NCI-H2107 (cell line): ENCODE measurements at regions not wholly inside any gene's neighbourhood (a gene's known extent, or its start where the extent isn't known, plus 50 kb on each side); places are given as distances from the start of the nearest gene placed in this dataset.
"Not testable (repeated sequence)": the region's sequence is repeated elsewhere in the genome, so short reads cannot be mapped to it uniquely, and the experiment has no call there.

Experiments
- DNase-seq: peaks from one replicate; lab custom pipeline; 2025; lab: John Stamatoyannopoulos, UW

- not testable (repeated sequence) for DNase-seq
These were observed 179.2 kb upstream of the ZSCAN2 start for GRCh38 chr15:84421513-84422181.

DNA sequence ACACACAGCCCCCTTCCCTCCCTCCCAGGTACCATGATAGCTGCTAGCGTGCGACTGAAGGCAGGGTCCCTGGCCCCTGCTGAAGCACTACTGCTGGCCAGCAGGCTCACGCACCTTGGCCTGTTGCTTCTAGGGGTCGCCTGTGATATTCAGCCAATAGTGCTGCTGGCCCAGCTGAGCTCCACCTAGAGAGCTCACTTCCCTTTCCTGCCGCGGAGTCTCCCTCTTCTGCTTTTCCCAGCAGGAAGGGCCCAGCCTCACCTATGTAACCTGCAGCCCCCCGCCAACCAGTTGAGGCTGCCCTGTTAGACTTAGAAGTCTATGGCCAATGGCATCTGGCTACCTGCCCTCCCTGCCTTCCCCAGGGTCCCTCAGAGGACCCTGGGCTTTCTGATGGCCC lies 175.5 kb upstream of the ZSCAN2 start:
- DNase-seq: not testable (repeated sequence)

GRCh38 chr15:84473305-84473877 lies 127.4 kb upstream of the ZSCAN2 start:
- DNase-seq: not testable (repeated sequence)

- not testable (repeated sequence) for DNase-seq
These were observed 124.3 kb upstream of the ZSCAN2 start for GRCh38 chr15:84476364-84477033.

GRCh38 chr15:84477550-84477949 lies 123.3 kb upstream of the ZSCAN2 start:
- DNase-seq: not testable (repeated sequence)

DNA sequence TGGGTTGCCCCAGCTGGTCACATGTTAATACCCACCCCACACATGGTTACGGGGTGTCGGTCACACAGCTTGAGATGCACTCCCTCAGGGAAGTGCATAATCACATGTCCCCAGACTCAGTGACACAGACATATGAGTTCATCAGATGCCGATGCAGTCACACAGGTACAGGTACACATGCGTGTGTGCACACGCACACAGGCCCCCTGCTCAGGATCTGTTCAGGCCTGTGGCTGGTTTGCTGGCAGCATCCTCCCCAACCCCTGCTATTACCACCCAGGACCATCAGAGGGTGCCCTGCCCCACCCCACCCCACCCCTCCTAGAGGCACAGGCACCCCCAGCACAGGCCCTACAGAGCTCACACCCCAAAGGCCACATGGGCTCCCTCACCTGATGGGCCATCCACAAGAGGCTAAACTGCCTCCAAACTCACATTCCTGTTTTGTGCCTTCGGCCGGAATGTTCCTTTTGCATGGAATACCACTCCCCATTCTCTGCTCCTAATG lies 120.6 kb upstream of the ZSCAN2 start:
- DNase-seq: not testable (repeated sequence)

DNA sequence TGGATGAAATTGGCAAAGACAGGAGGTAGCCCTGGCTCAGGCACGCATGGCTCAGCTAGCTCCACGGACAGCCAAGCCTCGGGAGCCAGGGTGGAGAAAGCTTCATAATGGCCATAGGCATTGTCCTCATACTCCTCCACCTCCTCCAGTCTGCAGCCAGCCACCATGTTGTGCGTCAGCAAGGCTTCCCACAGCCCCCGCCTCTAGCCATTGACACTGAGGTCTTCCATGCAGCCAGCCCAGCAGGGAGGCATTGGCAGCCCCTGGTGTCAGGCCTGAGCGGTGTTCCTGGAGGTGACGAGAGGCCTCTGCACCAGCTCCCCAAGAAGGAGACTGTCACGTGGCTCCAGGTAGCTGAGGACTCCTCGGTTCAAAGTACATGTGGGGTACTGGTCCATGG lies 117.0 kb upstream of the ZSCAN2 start:
- DNase-seq: not testable (repeated sequence)

- DNase-seq: not testable (repeated sequence)
These were observed 100.5 kb upstream of the ZSCAN2 start for GRCh38 chr15:84500165-84500889.

DNA sequence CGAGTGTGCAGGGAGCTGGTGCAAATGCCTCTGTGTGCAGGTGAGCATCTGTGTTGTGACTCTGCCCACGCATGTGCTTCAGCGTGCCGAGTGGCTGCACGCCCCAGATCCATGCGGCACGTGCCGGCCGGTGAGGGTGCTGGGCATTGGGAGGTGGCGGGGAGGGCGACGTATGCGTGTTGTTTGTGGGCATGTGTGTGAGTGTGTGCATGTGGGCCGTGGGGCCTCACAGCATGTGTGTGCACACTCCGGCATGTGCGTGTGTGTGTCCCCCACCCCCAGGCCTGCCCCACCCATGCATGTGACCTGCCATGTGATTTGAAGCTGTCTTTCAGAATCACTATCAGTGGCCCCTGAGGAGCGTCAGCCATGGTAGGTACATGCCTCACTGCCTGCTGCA lies 97.7 kb upstream of the ZSCAN2 start:
- not testable (repeated sequence) for DNase-seq

GRCh38 chr15:84505552-84505951 lies 95.3 kb upstream of the ZSCAN2 start:
- DNase-seq: not testable (repeated sequence)

- DNase-seq: not testable (repeated sequence)
These were observed 88.5 kb upstream of the ZSCAN2 start for GRCh38 chr15:84512324-84512723.

DNA sequence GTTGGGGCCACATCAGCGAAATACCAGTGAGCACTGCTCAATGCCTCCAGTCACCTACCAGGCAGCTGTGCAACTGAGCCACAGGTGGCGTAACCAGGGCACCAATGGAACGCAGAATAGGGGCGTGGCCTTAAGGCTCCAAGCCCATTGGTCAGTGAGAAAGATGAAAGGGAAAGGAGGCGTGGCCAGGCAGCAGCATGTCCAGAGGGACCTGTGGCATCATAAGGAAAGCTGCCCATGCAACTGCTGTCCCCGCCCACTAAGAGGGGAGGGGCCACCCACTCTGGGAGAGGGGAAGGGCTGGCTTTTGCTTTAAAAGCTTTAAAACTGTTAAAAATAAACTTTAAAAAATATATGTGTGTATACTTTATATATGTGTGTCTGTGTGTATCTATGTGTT lies 84.0 kb upstream of the ZSCAN2 start:
- DNase-seq: not testable (repeated sequence)

DNA sequence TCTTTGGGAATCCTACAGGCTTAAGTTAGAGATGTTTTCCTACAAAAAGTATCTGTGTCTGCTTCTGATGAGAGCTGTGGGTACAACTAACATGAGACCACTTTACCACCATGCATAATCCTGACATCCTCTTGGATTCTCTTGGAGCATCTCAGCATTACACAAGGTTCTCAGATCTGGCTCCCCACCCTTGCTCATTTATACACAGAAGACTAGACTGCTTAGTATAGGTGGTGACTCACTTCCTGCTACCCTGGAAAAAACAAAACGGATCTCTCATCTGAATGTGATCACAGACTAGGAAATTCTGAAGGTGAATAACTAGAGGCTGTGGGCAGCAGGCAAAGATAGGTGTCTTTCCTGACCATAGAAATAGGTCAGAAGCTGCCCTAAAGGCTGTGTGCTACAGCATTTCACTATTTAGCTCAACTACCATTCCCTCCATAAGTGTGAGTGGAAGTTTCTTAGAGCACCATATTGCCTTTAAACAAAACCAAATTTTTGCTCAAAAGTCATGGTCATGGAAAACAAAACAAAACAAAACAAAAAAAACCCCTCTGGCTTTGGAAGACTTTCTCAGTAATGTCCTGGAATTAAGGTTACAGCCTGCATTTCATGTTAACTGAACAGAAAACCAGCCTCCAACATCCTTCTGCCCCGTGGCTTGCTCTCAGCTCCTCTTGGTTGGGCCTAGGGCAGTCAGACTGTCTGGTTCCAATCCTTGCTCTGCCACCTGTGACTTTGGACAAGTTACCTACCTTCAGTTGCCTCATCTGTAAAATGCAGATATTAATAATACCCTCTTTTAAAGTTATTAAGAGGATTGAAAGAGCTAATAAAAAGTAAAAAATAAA lies 75.1 kb upstream of the ZSCAN2 start:
- DNase-seq: not testable (repeated sequence)

GRCh38 chr15:84530751-84531150 lies 70.1 kb upstream of the ZSCAN2 start:
- DNase-seq: not testable (repeated sequence)

- DNase-seq: not testable (repeated sequence)
These were observed 69.6 kb upstream of the ZSCAN2 start for GRCh38 chr15:84531223-84531622.

DNA sequence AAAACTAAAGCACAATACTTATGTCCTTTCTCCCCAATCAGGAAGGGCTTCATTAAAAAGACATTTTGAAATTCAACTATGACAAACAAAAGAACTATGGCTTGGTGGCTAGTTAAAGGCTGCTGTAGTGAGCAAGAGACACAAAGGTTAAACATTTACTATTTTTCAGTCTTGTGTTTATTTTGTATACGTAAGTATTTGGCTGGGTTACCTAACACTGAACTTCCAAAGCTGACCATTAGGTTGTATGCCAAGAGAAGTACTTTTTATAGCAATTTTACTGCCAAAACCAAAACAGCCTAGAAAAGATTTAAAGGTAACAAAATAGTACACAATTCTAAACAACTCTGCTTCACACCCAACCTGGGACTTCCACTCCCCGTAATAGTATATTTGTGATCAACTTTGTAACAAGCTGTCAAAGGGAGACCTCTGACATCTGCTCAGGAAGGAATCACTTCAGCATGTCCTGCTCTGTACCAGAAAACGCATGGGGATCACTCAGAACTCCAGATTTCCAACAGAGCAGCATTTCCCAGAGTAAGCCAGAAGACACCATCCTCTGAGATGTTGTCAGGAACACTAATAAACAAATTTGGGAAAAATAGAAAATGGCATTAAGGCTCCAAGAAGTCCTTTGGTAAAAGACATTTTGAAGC lies 69.0 kb upstream of the ZSCAN2 start:
- DNase-seq: not testable (repeated sequence)

GRCh38 chr15:84533705-84534104 lies 67.1 kb upstream of the ZSCAN2 start:
- not testable (repeated sequence) for DNase-seq

DNA sequence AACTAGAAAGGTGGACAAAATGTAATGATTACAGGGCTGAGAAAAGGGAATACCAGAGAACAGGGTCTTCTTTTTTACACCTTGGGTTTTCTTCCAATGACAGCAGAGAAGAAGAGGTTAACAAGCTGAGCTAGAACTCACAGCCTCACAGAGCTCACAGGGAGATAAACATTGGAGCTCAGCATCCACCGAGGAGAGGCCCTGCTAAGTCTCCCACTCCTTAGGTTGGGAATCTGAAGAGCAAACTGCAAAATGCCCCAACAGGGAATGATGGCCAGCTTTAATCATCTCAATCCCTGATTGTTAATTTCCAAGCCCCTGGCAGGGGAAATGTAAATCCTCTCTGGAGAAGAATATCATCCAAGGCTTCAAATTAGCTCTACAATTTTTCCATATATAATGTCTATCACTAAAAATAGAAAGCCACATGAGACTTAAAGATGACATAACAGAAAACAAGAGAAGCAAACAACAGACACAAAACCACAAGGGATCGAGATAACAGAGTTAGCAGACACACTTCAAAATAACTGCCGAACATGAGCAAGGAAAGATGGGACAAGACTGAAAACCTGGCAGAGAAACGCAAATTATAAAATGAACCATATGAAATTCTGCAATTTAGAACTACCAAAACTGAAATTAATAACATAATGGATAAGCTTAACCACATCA lies 66.1 kb upstream of the ZSCAN2 start:
- not testable (repeated sequence) for DNase-seq

DNA sequence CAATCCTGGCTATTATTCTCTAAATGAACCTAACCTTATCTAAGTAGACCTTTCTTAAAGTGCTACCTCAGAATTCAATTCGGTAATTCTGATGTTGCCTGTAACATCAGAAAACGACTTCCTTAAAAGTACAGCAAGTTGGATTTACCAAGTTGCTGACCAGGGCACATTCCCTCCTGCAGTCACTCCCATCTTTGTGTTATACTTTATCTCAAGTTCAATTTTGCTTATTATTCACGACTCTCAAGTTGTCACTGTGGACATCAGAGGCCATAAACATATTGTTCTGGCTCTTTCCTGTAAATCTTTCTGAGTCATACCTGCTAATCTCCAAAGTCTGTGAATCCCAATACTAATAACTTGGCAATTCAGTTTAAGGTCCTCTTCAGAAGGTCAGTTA lies 64.6 kb upstream of the ZSCAN2 start:
- not testable (repeated sequence) for DNase-seq

DNA sequence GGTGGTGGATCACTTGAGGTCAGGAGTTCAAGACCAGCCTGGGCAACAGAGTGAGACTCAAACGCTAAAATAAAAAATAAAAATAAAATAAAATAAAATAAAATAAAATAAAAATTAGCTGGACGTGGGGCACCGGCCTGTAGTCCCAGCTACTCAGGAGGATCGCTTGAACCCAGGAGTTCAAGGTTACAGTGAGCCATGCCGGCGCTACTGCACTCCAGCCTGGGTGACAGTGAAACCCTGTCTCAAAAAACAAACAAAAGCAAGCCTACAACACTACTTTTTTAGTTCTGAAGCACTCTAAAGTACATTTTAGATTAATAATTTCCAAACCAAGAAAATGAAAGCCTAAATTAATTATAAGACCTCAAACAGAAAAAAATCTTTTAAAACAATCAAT lies 56.2 kb upstream of the ZSCAN2 start:
- DNase-seq: not testable (repeated sequence)
